ENCODE measurements at regions not wholly inside any gene's neighbourhood (a gene's known extent, or its start where the extent isn't known, plus 50 kb on each side); places are given as distances from the start of the nearest gene placed in this dataset.
"Not testable (repeated sequence)": the region's sequence is repeated elsewhere in the genome, so short reads cannot be mapped to it uniquely, and the experiment has no call there.

DNA sequence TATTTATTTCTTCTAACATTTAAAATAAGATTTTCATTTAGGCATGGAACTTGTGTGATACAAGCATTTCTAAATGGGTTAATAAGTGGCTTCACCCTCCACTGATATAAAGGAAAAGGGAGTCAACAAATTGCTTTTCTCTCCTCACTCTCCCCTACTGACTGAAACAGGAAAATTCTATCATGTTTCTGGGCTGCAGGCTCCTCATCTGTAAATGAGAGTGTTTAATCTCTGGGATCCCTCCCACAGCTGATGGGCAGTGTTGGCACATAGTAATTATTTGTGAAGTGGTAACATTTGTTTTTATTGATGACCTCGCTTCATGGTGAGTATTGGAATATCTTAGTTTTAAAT lies 69.8 kb upstream of the WARS2 start:
- Mint-ChIP-seq H3K27ac (ENCODE audit: unreplicated experiment) (no peak overlapping the region), H3K27me3 (ENCODE audit: low read depth) (no peaks in the 10 kb centered on the region), H3K4me3 (ENCODE audit: unreplicated experiment) (no peak overlapping the region), H3K4me1 (ENCODE audit: low read depth) (peaks cover 22% of the 10 kb centered on the region), H3K36me3 (ENCODE audit: low read depth) (peaks cover 1% of the 10 kb centered on the region), H3K9me3 (ENCODE audit: low read depth) (peaks cover 2% of the 10 kb centered on the region)
- TF ChIP-seq, protein P1, sequence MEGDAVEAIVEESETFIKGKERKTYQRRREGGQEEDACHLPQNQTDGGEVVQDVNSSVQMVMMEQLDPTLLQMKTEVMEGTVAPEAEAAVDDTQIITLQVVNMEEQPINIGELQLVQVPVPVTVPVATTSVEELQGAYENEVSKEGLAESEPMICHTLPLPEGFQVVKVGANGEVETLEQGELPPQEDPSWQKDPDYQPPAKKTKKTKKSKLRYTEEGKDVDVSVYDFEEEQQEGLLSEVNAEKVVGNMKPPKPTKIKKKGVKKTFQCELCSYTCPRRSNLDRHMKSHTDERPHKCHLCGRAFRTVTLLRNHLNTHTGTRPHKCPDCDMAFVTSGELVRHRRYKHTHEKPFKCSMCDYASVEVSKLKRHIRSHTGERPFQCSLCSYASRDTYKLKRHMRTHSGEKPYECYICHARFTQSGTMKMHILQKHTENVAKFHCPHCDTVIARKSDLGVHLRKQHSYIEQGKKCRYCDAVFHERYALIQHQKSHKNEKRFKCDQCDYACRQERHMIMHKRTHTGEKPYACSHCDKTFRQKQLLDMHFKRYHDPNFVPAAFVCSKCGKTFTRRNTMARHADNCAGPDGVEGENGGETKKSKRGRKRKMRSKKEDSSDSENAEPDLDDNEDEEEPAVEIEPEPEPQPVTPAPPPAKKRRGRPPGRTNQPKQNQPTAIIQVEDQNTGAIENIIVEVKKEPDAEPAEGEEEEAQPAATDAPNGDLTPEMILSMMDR (IDR thresholded peaks at IDR 0.05) = peak; percentile 9
- DNase-seq (ENCODE audit: low spot score) = no peak

DNA sequence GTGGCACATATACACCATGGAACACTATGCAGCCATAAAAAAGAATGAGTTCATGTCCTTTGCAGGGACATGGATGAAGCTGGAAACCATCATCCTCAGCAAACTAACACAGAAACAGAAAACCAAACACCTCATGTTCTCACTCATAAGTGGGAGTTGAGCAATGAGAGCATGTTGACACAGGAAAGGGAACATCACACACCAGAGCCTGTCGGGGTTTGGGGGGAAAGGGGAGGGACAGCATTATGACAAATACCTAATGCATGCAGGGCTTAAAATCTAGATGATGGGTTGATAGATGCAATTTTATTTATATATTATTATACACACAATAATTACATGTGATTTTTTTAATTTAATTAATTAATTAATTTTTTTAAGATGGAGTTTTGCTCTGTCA lies 72.8 kb upstream of the WARS2 start:
- not testable (repeated sequence) for H3K36me3 Mint-ChIP-seq (ENCODE audit: low read depth); H3K9me3 Mint-ChIP-seq (ENCODE audit: low read depth); H3K27ac Mint-ChIP-seq (ENCODE audit: unreplicated experiment); DNase-seq (ENCODE audit: low spot score); H3K27me3 Mint-ChIP-seq (ENCODE audit: low read depth); H3K4me3 Mint-ChIP-seq (ENCODE audit: unreplicated experiment)
- H3K4me1 Mint-ChIP-seq (ENCODE audit: low read depth) = peaks cover 22% of the 10 kb centered on the region

DNA sequence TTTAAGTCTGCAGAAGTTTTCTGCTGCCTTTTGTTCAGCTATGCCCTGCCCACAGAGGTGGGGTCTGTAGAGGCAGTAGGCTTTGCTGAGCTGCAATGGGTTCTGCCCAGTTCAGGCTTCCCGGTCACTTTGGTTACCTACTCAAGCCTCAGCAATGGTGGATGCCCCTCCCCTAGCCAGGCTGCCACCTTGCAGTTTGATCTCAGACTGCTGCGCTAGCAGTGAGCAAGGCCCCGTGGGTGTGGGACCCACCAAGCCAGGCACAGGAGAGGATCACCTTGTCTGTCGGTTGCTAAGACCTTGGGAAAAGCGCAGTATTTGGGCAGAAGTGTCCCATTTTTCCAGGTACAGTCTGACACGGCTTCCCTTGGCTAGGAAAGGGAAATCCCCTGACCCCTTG lies 74.5 kb upstream of the WARS2 start:
- not testable (repeated sequence) for H3K27me3 Mint-ChIP-seq (ENCODE audit: low read depth); H3K27ac Mint-ChIP-seq (ENCODE audit: unreplicated experiment); H3K4me3 Mint-ChIP-seq (ENCODE audit: unreplicated experiment); H3K9me3 Mint-ChIP-seq (ENCODE audit: low read depth); H3K36me3 Mint-ChIP-seq (ENCODE audit: low read depth); DNase-seq (ENCODE audit: low spot score)
- peaks cover 12% of the 10 kb centered on the region for H3K4me1 Mint-ChIP-seq (ENCODE audit: low read depth)

DNA sequence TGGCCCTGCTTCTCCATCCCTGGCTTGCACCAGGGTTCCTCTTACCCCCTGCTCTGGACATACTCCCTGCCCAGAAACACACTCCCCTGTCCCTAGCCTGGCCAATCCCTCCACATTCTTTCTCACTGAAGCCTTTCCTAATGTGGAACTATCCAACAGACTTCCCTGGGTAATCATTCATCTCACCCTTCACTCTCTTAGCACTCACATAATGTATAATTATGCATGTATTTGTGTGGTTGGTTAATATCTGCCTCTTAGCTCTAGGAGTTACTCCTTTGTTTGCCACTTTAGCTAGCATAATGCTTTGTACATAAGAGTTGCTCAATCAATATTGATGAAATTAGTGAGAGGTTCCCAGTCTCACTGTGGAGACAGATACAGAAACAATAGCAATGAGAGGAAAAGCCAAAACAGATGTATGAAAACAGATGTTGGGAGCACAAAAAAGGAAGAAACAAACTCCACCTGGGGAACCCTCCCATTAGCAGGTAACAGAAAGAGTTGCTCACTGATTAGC lies 76.9 kb upstream of the WARS2 start:
- Mint-ChIP-seq H3K4me3 (ENCODE audit: unreplicated experiment) (no peak overlapping the region), H3K4me1 (ENCODE audit: low read depth) (peaks cover 3% of the 10 kb centered on the region)

DNA sequence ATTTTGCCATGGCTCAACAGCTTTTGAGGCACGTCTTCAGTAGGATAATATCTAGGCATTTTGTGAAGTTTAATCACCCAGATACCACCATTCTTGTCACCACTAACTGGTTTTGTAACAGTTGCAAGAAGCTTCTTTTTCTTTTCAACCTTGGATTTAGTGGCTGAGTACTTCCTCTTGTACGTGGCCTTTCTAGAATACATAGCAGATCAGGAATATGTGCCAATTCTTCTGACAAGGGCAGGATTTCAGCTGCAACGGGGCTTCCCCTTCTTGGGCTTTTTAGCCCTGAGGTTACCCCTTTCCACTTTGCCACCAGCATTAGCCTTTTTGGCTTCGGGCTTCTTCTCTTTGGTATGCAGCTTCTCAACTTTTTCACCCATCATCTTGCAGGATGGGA lies 79.3 kb upstream of the WARS2 start:
- Mint-ChIP-seq H3K4me3 (ENCODE audit: unreplicated experiment) (no peak overlapping the region), H3K36me3 (ENCODE audit: low read depth) (no peaks in the 10 kb centered on the region), H3K9me3 (ENCODE audit: low read depth) (no peaks in the 10 kb centered on the region), H3K27ac (ENCODE audit: unreplicated experiment) (no peak overlapping the region), H3K27me3 (ENCODE audit: low read depth) (no peaks in the 10 kb centered on the region), H3K4me1 (ENCODE audit: low read depth) (peaks cover 3% of the 10 kb centered on the region)
- TF ChIP-seq, protein P1 (IDR thresholded peaks at IDR 0.05) = no peak
- no peak for DNase-seq (ENCODE audit: low spot score)

More for the DNA sequence above, 76.9 kb upstream of the WARS2 start:
- Mint-ChIP-seq H3K27ac (ENCODE audit: unreplicated experiment) (no peak overlapping the region), H3K36me3 (ENCODE audit: low read depth) (peaks cover 1% of the 10 kb centered on the region), H3K9me3 (ENCODE audit: low read depth) (no peaks in the 10 kb centered on the region), H3K27me3 (ENCODE audit: low read depth) (no peaks in the 10 kb centered on the region)
- TF ChIP-seq, protein P1 (IDR thresholded peaks at IDR 0.05) = no peak
- DNase-seq (ENCODE audit: low spot score) = no peak

DNA sequence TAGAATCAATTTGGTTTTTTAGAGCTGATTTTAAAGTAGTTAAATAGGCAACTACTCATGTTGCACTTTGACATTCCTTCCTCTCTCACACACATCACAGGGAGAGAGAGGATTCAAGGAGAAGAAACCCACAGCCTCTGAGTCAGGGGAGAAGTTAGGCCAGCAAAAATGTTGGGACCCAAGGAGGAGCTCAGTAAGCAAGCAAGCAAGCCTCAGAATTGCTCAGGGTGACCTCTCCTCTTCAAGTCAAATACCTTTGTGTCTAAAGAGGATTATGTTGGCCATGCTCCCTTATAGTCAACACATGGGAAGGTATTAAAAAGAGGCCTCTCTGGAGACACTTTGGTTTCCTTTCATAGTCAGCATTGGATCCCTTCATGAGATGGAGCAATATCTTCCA lies 80.5 kb upstream of the WARS2 start:
- no peak overlapping the region for H3K27ac Mint-ChIP-seq (ENCODE audit: unreplicated experiment)
- TF ChIP-seq, protein P1 (IDR thresholded peaks at IDR 0.05) = no peak
- DNase-seq (ENCODE audit: low spot score) = no peak
- H3K4me1 Mint-ChIP-seq (ENCODE audit: low read depth) = peaks cover 6% of the 10 kb centered on the region
- H3K36me3 Mint-ChIP-seq (ENCODE audit: low read depth) = no peaks in the 10 kb centered on the region
- no peak overlapping the region for H3K4me3 Mint-ChIP-seq (ENCODE audit: unreplicated experiment)
- H3K9me3 Mint-ChIP-seq (ENCODE audit: low read depth) = no peaks in the 10 kb centered on the region
- no peaks in the 10 kb centered on the region for H3K27me3 Mint-ChIP-seq (ENCODE audit: low read depth)
